H54 (cell line): ENCODE measurements at regions not wholly inside any gene's neighbourhood (a gene's known extent, or its start where the extent isn't known, plus 50 kb on each side); places are given as distances from the start of the nearest gene placed in this dataset.

ENCODE experiments used
- DNase-seq: peaks from one replicate; pipeline ENCODE4 v3.0.0; 2011; ENCODE audit warnings: low spot score, mixed read lengths; ENCODE audit not compliant: insufficient read length
- FAIRE-seq: peaks from 3 replicates; lab custom pipeline; 2011; peaks lifted over from hg19 to GRCh38; lab: Jason Lieb, UNC
- POLR2A ChIP-seq: IDR thresholded peaks from 2 replicates; pipeline ENCODE4 v1.6.1; 2011; ENCODE audit warnings: low read depth, mild to moderate bottlenecking, low read length

DNA sequence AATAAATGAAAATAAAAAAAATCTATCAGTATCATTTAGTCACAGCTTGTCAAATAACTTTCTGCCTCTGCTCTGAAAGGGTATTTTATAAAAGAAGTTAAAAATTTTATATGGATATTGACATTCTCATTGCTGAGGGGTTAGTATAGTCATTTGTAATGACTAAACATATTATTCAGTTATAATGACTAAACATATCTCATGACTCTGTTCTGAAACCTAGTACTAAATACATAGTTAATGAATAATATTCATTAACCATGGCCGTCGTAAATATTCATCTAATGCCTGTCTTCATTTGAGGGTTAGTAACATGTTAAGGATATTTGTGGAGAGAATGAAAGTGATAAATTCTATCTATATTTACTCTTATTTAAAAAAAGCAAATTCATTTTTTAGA, 69.1 kb upstream of the MAP4K3 start:
- no peak for TF ChIP-seq POLR2A
- DNase-seq (no peak), FAIRE-seq (no peak)

DNA sequence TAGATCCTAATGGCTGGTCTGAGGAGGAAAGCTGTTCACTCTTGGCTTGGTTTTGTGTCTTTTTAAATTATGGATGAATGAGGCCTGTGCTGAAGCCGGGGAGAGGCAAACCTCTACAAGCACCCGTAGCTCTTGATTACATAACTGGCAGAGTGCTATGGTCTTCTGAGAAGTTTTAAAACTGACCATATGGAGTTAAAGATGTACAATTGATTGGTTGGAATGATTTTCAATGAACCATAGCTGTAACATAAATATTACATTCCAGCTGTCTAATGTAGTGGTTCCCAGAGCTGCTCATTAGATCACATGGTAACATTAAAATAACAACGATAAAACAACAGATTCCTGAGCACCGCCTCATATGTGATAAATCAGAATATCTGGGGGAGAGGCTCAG, 71.1 kb upstream of the MAP4K3 start:
- DNase-seq (no peak), FAIRE-seq (no peak)
- no peak for TF ChIP-seq POLR2A

DNA sequence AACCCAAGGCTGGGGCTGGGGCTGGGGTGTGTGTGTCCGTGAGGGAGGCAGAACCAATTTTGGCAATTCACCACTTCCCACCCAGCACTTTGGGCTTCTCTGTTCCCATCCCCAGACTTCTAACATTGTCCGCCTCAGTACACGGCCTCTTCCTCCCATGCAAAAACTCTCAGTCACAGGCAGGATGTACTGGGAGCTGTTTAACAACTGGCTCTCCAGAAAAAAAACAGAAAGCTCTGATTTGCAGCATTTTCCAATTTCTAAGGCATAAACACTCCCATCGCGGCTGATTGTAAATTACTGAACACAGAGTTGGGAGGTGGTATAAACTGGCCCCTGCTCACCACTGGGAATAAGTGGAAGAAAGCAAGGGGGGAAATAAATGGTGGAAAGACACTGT, 73.1 kb upstream of the MAP4K3 start:
- no peak for DNase-seq
- FAIRE-seq: no peak
- no peak for TF ChIP-seq POLR2A

- FAIRE-seq: no peak
- no peak for DNase-seq
- TF ChIP-seq POLR2A: no peak
Observed at GRCh38 chr2:39511219-39511604, 74.1 kb upstream of the MAP4K3 start.

GRCh38 chr2:39511605-39512433, 74.7 kb upstream of the MAP4K3 start:
- FAIRE-seq (no peak), DNase-seq (no peak)
- TF ChIP-seq POLR2A: no peak

DNA sequence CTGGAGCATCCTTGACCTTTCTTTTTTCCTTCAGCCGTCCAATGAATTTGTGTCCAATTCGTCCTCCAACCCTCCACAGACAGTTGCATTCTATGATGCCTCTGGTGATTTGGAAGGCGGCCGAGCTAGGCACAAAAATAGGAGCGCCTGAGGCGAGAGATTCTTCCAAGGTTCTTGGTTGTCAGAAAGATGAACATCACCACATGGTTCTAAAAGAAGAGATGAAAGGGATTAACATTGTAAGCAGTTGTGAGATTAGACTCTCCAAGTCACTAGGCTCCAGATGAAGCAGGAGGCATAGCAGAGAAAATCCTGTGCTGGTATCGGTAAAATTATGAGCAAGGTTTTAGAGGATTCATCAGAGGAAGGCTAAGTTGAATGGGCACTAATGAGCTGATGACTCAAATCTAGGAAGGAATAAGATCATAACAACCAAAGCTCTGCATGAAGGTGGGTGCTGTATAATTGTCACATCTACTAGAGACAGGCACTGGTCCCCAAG, 75.4 kb upstream of the MAP4K3 start:
- no peak for FAIRE-seq
- no peak for TF ChIP-seq POLR2A
- no peak for DNase-seq

DNA sequence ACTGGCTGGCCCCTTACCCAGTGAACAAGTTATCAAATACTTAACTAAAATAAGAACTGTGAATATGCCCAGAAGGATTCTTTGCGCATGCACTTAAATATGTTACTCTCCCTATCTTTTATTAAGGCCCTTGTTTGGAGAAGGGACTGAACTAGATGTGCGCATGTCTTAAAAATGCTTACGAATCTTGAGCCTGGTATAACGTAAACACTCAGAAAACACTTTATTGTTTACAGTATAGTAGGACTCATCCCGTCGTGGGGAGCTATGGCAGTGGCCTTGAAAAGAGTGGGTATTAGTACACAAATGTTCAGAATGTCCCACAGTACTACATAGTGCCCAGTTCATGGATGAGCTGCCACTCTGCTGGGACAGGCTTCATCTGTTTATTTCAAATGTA, 75.9 kb upstream of the MAP4K3 start:
- FAIRE-seq (no peak), DNase-seq (no peak)
- TF ChIP-seq POLR2A: no peak

- DNase-seq (peak; percentile 60), FAIRE-seq (peak; percentile 95)
- no peak for TF ChIP-seq POLR2A
Observed at GRCh38 chr2:39513641-39514094, 76.6 kb upstream of the MAP4K3 start.

DNA sequence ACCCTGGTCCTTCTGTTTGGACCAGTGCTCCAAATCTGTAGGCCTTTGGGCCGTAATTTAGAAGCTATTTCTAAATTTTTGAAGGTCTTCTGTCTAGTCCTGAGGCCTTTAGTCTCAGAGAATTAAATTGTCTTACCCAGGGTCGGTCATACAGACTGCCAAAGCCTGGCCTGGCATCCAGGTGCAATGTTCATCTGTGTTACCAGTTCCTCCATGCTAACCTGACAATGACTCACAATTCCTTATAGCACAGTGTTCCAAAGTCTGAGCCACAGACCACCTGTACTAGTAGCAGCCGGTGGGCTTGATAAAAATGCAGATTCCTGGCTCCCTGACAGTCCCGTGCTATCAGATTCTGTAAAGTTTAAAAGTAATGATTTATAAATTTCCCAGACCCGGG, 77.7 kb upstream of the MAP4K3 start:
- no peak for DNase-seq
- TF ChIP-seq POLR2A: no peak
- no peak for FAIRE-seq

DNA sequence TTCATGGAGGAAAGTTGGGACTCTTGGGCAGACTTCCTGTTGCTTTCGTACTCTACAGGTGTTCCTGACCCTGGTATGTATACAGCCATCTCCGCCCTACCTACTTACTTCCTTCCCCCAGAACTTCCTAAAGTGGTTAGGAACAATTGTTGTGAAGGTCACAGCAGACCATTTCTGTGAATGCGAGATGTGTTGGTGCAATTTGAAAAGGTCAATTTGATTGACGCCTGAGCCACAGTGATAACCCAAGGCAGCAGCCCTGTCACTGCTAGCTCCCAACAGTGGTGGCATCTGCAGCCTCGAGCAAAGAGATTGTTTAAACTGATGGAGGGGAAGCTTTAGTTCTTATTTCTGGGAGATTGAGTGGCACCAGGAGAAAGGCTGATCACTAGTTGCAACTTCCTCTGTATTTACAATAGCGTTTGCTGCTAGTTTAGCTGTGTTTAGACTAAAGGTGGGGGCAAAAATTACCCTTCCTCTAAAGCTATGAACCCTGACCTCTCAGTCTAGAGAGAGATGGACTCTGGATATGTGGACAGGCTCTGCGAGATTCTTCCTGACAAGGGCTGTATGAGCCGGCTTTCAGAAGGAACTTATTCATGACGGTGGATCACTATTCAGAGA, 78.3 kb upstream of the MAP4K3 start:
- no peak for FAIRE-seq
- no peak for DNase-seq
- no peak for TF ChIP-seq POLR2A

- no peak for FAIRE-seq
- no peak for TF ChIP-seq POLR2A
- DNase-seq: no peak
Observed at GRCh38 chr2:39515897-39516346, 78.8 kb upstream of the MAP4K3 start.

- FAIRE-seq: no peak
- no peak for DNase-seq
- no peak for TF ChIP-seq POLR2A
Observed at GRCh38 chr2:39516347-39517101, 79.4 kb upstream of the MAP4K3 start.

- DNase-seq (no peak), FAIRE-seq (no peak)
- TF ChIP-seq POLR2A: no peak
Observed at GRCh38 chr2:39517102-39517436, 80.0 kb upstream of the MAP4K3 start.

DNA sequence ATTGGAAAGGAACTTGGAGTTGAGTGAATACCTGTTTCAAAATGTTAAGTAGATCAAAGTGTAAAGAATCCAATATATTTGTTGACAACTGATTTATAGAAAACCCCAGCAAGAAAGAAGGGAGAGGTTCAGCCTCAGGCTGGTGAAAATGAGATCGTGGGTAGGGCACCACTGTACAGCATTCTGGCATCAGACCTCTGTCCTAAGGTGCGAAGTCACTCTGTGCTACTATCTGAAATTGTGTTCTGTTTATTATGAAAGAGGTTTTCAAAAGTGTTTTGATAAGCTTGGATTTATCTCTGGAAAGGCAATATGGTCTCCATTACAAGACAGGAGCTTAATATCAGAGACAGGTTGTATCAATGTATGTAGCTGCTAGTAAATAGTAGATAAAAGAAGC, 80.5 kb upstream of the MAP4K3 start:
- FAIRE-seq (no peak), DNase-seq (no peak)
- TF ChIP-seq POLR2A: no peak

GRCh38 chr2:39519886-39520285, 82.8 kb upstream of the MAP4K3 start:
- TF ChIP-seq POLR2A: no peak
- FAIRE-seq: no peak
- no peak for DNase-seq
